SK-N-SH treated with all-trans-retinoic acid at 6 μM for 48 hours (cell line): ENCODE measurements at regions not wholly inside any gene's neighbourhood (a gene's known extent, or its start where the extent isn't known, plus 50 kb on each side); places are given as distances from the start of the nearest gene placed in this dataset.
"Not testable (repeated sequence)": the region's sequence is repeated elsewhere in the genome, so short reads cannot be mapped to it uniquely, and the experiment has no call there.

Experiments used
- ATAC-seq: fragments of 200-7000 bp; cut with Tn5 transposase; 3 replicates; pipeline ENCODE4 v1.9.1; 2020; ENCODE audit warnings: mild to moderate bottlenecking, moderate library complexity
- ARNTL ChIP-seq: fragments of 450-650 bp; formaldehyde crosslinking; IDR thresholded peaks from 2 replicates; pipeline ENCODE4 v1.5.0; 2020; ENCODE audit warnings: low read depth, mild to moderate bottlenecking, moderate library complexity, borderline replicate concordance
- BACH2 ChIP-seq: fragments of 250-450 bp; sonication (Bioruptor Pico); IDR thresholded peaks from 2 replicates; pipeline ENCODE4 v1.9.0; 2021; ENCODE audit warnings: mild to moderate bottlenecking, borderline replicate concordance
- CREB5 ChIP-seq: fragments of 250-450 bp; sonication (Bioruptor Pico); IDR thresholded peaks from 2 replicates; pipeline ENCODE4 v1.5.1; 2020; ENCODE audit warnings: low read depth, mild to moderate bottlenecking, moderate library complexity
- CSDC2 ChIP-seq: fragments of 250-450 bp; sonication (Bioruptor Pico); IDR thresholded peaks from 2 replicates; pipeline ENCODE4 v1.5.0; 2020; ENCODE audit warnings: mild to moderate bottlenecking, moderate library complexity
- CSRNP3 ChIP-seq: fragments of 250-450 bp; sonication (Bioruptor Pico); IDR thresholded peaks from 2 replicates; pipeline ENCODE4 v1.5.1; 2021; ENCODE audit warnings: mild to moderate bottlenecking, moderate library complexity
- ESRRG ChIP-seq: fragments of 250-450 bp; sonication (Bioruptor Pico); IDR thresholded peaks from 2 replicates; pipeline ENCODE4 v1.6.1; 2021; ENCODE audit warnings: mild to moderate bottlenecking
- GLIS3 ChIP-seq: fragments of 250-450 bp; sonication (Bioruptor Pico); IDR thresholded peaks from 2 replicates; pipeline ENCODE4 v1.5.0; 2020; ENCODE audit warnings: mild to moderate bottlenecking, moderate library complexity
- OSR1 ChIP-seq: fragments of 250-450 bp; sonication (Bioruptor Pico); IDR thresholded peaks from 2 replicates; pipeline ENCODE4 v1.8.0; 2022; ENCODE audit warnings: moderate library complexity, mild to moderate bottlenecking, inconsistent platforms
- PATZ1 ChIP-seq: fragments of 250-450 bp; sonication (Bioruptor Pico); IDR thresholded peaks from 2 replicates; pipeline ENCODE4 v1.8.0; 2020; ENCODE audit warnings: mild to moderate bottlenecking, moderate library complexity, borderline replicate concordance
- PPARA ChIP-seq: fragments of 250-450 bp; sonication (Bioruptor Pico); IDR thresholded peaks from 2 replicates; pipeline ENCODE4 v1.5.0; 2020; ENCODE audit warnings: mild to moderate bottlenecking, borderline replicate concordance
- RARB ChIP-seq: fragments of 250-450 bp; sonication (Bioruptor Pico); IDR thresholded peaks from 2 replicates; pipeline ENCODE4 v1.8.0; 2021; ENCODE audit warnings: mild to moderate bottlenecking, moderate library complexity
- TCF4 ChIP-seq: fragments of 250-450 bp; sonication (Bioruptor Pico); IDR thresholded peaks from 2 replicates; pipeline ENCODE4 v1.8.0; 2021; ENCODE audit warnings: mild to moderate bottlenecking, moderate library complexity, borderline replicate concordance
- TOX ChIP-seq: fragments of 250-450 bp; sonication (Bioruptor Pico); IDR thresholded peaks from 2 replicates; pipeline ENCODE4 v1.8.0; 2021; ENCODE audit warnings: mild to moderate bottlenecking, moderate library complexity, borderline replicate concordance
- ZC3H10 ChIP-seq: fragments of 250-450 bp; sonication (Bioruptor Pico); IDR thresholded peaks from 2 replicates; pipeline ENCODE4 v1.5.1; 2021; ENCODE audit warnings: mild to moderate bottlenecking, moderate library complexity
- ZFP3 ChIP-seq: fragments of 250-450 bp; sonication (Bioruptor Pico); IDR thresholded peaks from 2 replicates; pipeline ENCODE4 v1.5.0; 2020; ENCODE audit warnings: mild to moderate bottlenecking, moderate library complexity
- ZFP30 ChIP-seq: fragments of 450-650 bp; formaldehyde crosslinking; IDR thresholded peaks from 2 replicates; pipeline ENCODE4 v1.5.0; 2022; ENCODE audit warnings: mild to moderate bottlenecking, moderate library complexity
- ZNF565 ChIP-seq: fragments of 450-650 bp; formaldehyde crosslinking; conservative IDR thresholded peaks from 2 replicates; pipeline ENCODE4 v1.5.0; 2020; ENCODE audit warnings: low read depth, mild to moderate bottlenecking, moderate library complexity
- ZNF8 ChIP-seq: fragments of 450-650 bp; formaldehyde crosslinking; IDR thresholded peaks from 2 replicates; pipeline ENCODE4 v1.5.0; 2020; ENCODE audit warnings: mild to moderate bottlenecking, moderate library complexity
- TF ChIP-seq, protein P1 (sequence below): fragments of 250-450 bp; sonication (Bioruptor Pico); IDR thresholded peaks from 2 replicates; pipeline ENCODE4 v1.5.0; 2020; ENCODE audit warnings: mild to moderate bottlenecking, moderate library complexity

GRCh38 chr7:86407291-86407690 lies 236.4 kb upstream of the GRM3 start:
- ATAC-seq: no peak
- TF ChIP-seq ZNF565 (CRISPR knock-in tag) (no peak), ARNTL (CRISPR knock-in tag) (no peak), PATZ1 (CRISPR knock-in tag) (no peak), OSR1 (CRISPR knock-in tag) (no peak), ZC3H10 (no peak), PPARA (CRISPR knock-in tag) (no peak), TOX (CRISPR knock-in tag) (no peak), GLIS3 (CRISPR knock-in tag) (no peak), TCF4 (CRISPR knock-in tag) (no peak), CREB5 (no peak), ZFP3 (CRISPR knock-in tag) (no peak), CSRNP3 (CRISPR knock-in tag) (no peak)

GRCh38 chr7:86391813-86392212 lies 251.9 kb upstream of the GRM3 start:
- ATAC-seq: no peak
- TF ChIP-seq ZFP30: no peak
- no peak for TF ChIP-seq RARB (CRISPR knock-in tag)
- no peak for TF ChIP-seq OSR1 (CRISPR knock-in tag)

DNA sequence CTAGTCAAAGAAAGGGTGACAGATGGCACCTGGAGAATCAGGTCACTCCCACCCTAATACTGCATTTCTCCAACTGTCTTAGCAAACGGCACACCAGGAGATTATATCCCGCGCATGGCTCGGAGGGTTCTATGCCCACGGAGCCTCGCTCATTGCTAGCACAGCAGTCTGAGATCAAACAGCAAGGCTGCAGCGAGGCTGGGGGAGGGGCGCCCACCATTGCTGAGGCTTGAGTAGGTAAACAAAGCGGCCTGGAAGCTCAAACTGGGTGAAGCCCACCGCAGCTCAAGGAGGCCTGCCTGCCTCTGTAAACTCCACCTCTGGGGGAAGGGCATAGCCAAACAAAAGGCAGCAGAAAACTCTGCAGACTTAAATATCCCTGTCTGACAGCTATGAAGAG lies 268.1 kb upstream of the GRM3 start:
- ATAC-seq: not testable (repeated sequence)

DNA sequence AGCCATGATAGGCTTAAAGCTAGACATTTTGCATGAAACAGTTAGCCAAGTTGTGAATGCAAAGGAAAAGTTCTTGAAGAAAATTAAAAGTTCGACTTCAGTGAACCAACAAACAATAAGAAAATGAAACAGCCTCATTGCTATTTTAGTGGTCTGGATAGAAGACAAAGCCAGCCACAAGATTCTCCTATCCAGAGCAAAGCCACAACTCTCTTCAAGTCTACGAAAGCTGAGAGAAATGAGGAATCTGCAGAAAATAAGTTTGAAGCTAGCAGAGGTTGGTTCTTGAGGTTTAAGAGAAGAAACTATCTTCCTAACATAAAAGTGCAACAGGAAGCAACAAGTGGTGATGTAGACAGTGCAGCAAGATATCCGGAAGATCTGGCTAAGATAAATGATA lies 271.4 kb upstream of the GRM3 start:
- no peak for ATAC-seq
- TF ChIP-seq CSDC2: no peak
- TF ChIP-seq ARNTL (CRISPR knock-in tag): no peak
- TF ChIP-seq ZFP3 (CRISPR knock-in tag): no peak
- no peak for TF ChIP-seq BACH2 (CRISPR knock-in tag)
- TF ChIP-seq ZFP30: no peak
- no peak for TF ChIP-seq TCF4 (CRISPR knock-in tag)
- no peak for TF ChIP-seq GLIS3 (CRISPR knock-in tag)
- no peak for TF ChIP-seq CSRNP3 (CRISPR knock-in tag)
- TF ChIP-seq, protein P1, sequence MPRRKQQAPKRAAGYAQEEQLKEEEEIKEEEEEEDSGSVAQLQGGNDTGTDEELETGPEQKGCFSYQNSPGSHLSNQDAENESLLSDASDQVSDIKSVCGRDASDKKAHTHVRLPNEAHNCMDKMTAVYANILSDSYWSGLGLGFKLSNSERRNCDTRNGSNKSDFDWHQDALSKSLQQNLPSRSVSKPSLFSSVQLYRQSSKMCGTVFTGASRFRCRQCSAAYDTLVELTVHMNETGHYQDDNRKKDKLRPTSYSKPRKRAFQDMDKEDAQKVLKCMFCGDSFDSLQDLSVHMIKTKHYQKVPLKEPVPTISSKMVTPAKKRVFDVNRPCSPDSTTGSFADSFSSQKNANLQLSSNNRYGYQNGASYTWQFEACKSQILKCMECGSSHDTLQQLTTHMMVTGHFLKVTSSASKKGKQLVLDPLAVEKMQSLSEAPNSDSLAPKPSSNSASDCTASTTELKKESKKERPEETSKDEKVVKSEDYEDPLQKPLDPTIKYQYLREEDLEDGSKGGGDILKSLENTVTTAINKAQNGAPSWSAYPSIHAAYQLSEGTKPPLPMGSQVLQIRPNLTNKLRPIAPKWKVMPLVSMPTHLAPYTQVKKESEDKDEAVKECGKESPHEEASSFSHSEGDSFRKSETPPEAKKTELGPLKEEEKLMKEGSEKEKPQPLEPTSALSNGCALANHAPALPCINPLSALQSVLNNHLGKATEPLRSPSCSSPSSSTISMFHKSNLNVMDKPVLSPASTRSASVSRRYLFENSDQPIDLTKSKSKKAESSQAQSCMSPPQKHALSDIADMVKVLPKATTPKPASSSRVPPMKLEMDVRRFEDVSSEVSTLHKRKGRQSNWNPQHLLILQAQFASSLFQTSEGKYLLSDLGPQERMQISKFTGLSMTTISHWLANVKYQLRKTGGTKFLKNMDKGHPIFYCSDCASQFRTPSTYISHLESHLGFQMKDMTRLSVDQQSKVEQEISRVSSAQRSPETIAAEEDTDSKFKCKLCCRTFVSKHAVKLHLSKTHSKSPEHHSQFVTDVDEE (CRISPR knock-in tag): no peak
- no peak for TF ChIP-seq ESRRG (CRISPR knock-in tag)
- TF ChIP-seq ZC3H10: no peak
- TF ChIP-seq PPARA (CRISPR knock-in tag): no peak
- no peak for TF ChIP-seq ZNF8 (CRISPR knock-in tag)
- no peak for TF ChIP-seq TOX (CRISPR knock-in tag)
- TF ChIP-seq ZNF565 (CRISPR knock-in tag): no peak
